ENCODE measurements at regions not wholly inside any gene's neighbourhood (a gene's known extent, or its start where the extent isn't known, plus 50 kb on each side); places are given as distances from the start of the nearest gene placed in this dataset.

GRCh38 chr3:177523067-177523675, 325.9 kb upstream of the TBL1XR1 start:
- TF ChIP-seq, protein P1, sequence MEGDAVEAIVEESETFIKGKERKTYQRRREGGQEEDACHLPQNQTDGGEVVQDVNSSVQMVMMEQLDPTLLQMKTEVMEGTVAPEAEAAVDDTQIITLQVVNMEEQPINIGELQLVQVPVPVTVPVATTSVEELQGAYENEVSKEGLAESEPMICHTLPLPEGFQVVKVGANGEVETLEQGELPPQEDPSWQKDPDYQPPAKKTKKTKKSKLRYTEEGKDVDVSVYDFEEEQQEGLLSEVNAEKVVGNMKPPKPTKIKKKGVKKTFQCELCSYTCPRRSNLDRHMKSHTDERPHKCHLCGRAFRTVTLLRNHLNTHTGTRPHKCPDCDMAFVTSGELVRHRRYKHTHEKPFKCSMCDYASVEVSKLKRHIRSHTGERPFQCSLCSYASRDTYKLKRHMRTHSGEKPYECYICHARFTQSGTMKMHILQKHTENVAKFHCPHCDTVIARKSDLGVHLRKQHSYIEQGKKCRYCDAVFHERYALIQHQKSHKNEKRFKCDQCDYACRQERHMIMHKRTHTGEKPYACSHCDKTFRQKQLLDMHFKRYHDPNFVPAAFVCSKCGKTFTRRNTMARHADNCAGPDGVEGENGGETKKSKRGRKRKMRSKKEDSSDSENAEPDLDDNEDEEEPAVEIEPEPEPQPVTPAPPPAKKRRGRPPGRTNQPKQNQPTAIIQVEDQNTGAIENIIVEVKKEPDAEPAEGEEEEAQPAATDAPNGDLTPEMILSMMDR (IDR thresholded peaks at IDR 0.05): no peak
- TF ChIP-seq POLR2A (IDR thresholded peaks at IDR 0.05): no peak

Measured in adrenal gland (tissue), 5 donors.